ENCODE measurements at regions not wholly inside any gene's neighbourhood (a gene's known extent, or its start where the extent isn't known, plus 50 kb on each side); places are given as distances from the start of the nearest gene placed in this dataset.
"Not testable (repeated sequence)": the region's sequence is repeated elsewhere in the genome, so short reads cannot be mapped to it uniquely, and the experiment has no call there.

GRCh38 chr5:147140558-147140957 is 94.3 kb upstream of the STK32A start (continued):
- TF ChIP-seq MXI1 (IDR thresholded peaks at IDR 0.05; ENCODE audit: low read depth, low read length) = no peak

DNA sequence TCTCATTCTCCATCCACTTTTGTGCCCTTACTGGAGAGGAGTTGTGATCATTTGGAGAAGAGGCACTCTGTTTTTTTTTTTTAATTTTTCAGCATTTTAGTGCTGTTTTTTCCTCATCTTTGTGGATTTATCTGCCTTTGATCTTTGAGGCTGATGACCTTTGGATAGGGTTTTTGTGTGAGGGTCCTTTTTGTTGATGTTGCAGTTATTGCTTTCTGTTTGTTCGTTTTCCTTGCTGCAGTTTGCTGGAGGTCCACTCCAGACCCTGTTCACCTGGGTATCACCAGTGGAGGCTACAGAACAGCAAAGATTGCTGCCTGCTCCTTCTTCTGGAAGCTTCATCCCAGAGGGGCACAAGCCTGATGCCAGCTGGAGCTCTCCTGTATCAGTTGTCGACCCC is 93.2 kb upstream of the STK32A start:
- H3K36me3 ChIP-seq (replicated peaks in 1 of 2; ENCODE audit: control insufficient read depth in 1 of 2, insufficient read depth in 2 of 2, low read length in 1 of 2); H3K4me2 ChIP-seq; H3K79me2 ChIP-seq (ENCODE audit: insufficient read depth); POLR2A ChIA-PET; H3K27me3 ChIP-seq (ENCODE audit: insufficient read depth); H3F3A ChIP-seq (replicated peaks; ENCODE audit: insufficient read depth); H2AFZ ChIP-seq (ENCODE audit: low read depth); H3K4me1 ChIP-seq (ENCODE audit: control insufficient read depth in 1 of 2, insufficient read depth in 2 of 2, low read depth in 1 of 2, low read length in 1 of 2); H3K9me3 ChIP-seq; H3K9me2 ChIP-seq; H3K27ac ChIP-seq (ENCODE audit: low read depth in 2 of 2, low read length in 1 of 2); DNase-seq; H3K4me3 ChIP-seq (ENCODE audit: low read depth in 2 of 2, low read length in 1 of 2); H3K9ac ChIP-seq; CTCF ChIA-PET; H4K20me1 ChIP-seq (ENCODE audit: insufficient read depth): not testable (repeated sequence)
- 10% methylated on average over 1 of the region's 2 CpGs for WGBS (ENCODE audit: low lambda C conversion rate)

GRCh38 chr5:147143215-147143614 is 91.6 kb upstream of the STK32A start:
- Histone ChIP-seq H3K9ac (no peak overlapping the region), H2AFZ (ENCODE audit: low read depth) (no peak overlapping the region), H3K4me1 (ENCODE audit: control insufficient read depth in 1 of 2, insufficient read depth in 2 of 2, low read depth in 1 of 2, low read length in 1 of 2) (peaks cover 0 to under 1% of the 10 kb centered on the region in 2 experiments; a peak in 2 of 4 replicates), H3K9me3 (no peaks in the 10 kb centered on the region), H3K4me2 (no peak overlapping the region), H4K20me1 (ENCODE audit: insufficient read depth) (no peaks in the 10 kb centered on the region), H3K27ac (ENCODE audit: low read depth in 2 of 2, low read length in 1 of 2) (no peak overlapping the region), H3F3A (replicated peaks; ENCODE audit: insufficient read depth) (no peaks in the 10 kb centered on the region), H3K27me3 (ENCODE audit: insufficient read depth) (no peaks in the 10 kb centered on the region), H3K9me2 (no peaks in the 10 kb centered on the region), H3K4me3 (ENCODE audit: low read depth in 2 of 2, low read length in 1 of 2) (no peak overlapping the region), H3K36me3 (replicated peaks in 1 of 2; ENCODE audit: control insufficient read depth in 1 of 2, insufficient read depth in 2 of 2, low read length in 1 of 2) (no peaks in the 10 kb centered on the region), H3K79me2 (ENCODE audit: insufficient read depth) (no peaks in the 10 kb centered on the region)
- POLR2A ChIA-PET = no interaction called here
- CTCF ChIA-PET = interaction anchor here (1.0 kb wide), 1 partner anchor 196 kb away, joined by 3 read pairs; no protein-coding TSS in a partner anchor
- TF ChIP-seq RFX5 (IDR thresholded peaks at IDR 0.05; ENCODE audit: low read length) (no peak), CHD2 (IDR thresholded peaks at IDR 0.05; ENCODE audit: low read length, partially characterized antibody) (no peak), TAF1 (IDR thresholded peaks at IDR 0.05; ENCODE audit: borderline replicate concordance, low read depth, low read length) (no peak), REST (IDR thresholded peaks at IDR 0.05; ENCODE audit: low read depth, low read length) (no peak), JUND (IDR thresholded peaks at IDR 0.05) (no peak), RAD21 (IDR thresholded peaks at IDR 0.05; ENCODE audit: low read length) (no peak), SIN3A (IDR thresholded peaks at IDR 0.05; ENCODE audit: borderline replicate concordance, low read depth, low read length) (no peak), ELF1 (IDR thresholded peaks at IDR 0.05) (no peak)
- DNase-seq = no peak
